HG02642 (cell line): ENCODE measurements at regions not wholly inside any gene's neighbourhood (a gene's known extent, or its start where the extent isn't known, plus 50 kb on each side); places are given as distances from the start of the nearest gene placed in this dataset.
"Not testable (repeated sequence)": the region's sequence is repeated elsewhere in the genome, so short reads cannot be mapped to it uniquely, and the experiment has no call there.

Experiments used
- ATAC-seq: cut with Tn5 transposase; IDR thresholded peaks from one replicate; pipeline ENCODE4 v1.9.1; 2021; ENCODE audit warnings: mild to moderate bottlenecking; ENCODE audit not compliant: unreplicated experiment, poor library complexity

GRCh38 chr5:126054577-126055347, 368.4 kb upstream of the GRAMD2B start:
- no peak for ATAC-seq

- no peak for ATAC-seq
These were observed 367.9 kb upstream of the GRAMD2B start for GRCh38 chr5:126055348-126055729.

- ATAC-seq, result no peak
These were observed 366.9 kb upstream of the GRAMD2B start for GRCh38 chr5:126056352-126056751.

- ATAC-seq, result no peak
These were observed 366.2 kb upstream of the GRAMD2B start for GRCh38 chr5:126056851-126057622.

- not testable (repeated sequence) for ATAC-seq
These were observed 364.8 kb upstream of the GRAMD2B start for GRCh38 chr5:126058392-126058791.

GRCh38 chr5:126062398-126063221, 360.6 kb upstream of the GRAMD2B start:
- no peak for ATAC-seq

GRCh38 chr5:126065061-126065460, 358.1 kb upstream of the GRAMD2B start:
- ATAC-seq, result no peak

GRCh38 chr5:126066836-126067235, 356.4 kb upstream of the GRAMD2B start:
- no peak for ATAC-seq

- no peak for ATAC-seq
These were observed 355.8 kb upstream of the GRAMD2B start for GRCh38 chr5:126067404-126067803.

GRCh38 chr5:126069329-126069728, 353.9 kb upstream of the GRAMD2B start:
- ATAC-seq, result no peak

- ATAC-seq, result no peak
These were observed 352.7 kb upstream of the GRAMD2B start for GRCh38 chr5:126070481-126070880.

- no peak for ATAC-seq
These were observed 348.7 kb upstream of the GRAMD2B start for GRCh38 chr5:126074538-126074937.

- no peak for ATAC-seq
These were observed 343.9 kb upstream of the GRAMD2B start for GRCh38 chr5:126079266-126079665.

- ATAC-seq, result no peak
These were observed 342.0 kb upstream of the GRAMD2B start for GRCh38 chr5:126081209-126081608.

- ATAC-seq, result no peak
These were observed 330.2 kb upstream of the GRAMD2B start for GRCh38 chr5:126093041-126093440.

GRCh38 chr5:126093718-126094117, 329.5 kb upstream of the GRAMD2B start:
- no peak for ATAC-seq

- ATAC-seq, result no peak
These were observed 328.2 kb upstream of the GRAMD2B start for GRCh38 chr5:126094991-126095390.

GRCh38 chr5:126096442-126097006, 326.7 kb upstream of the GRAMD2B start:
- ATAC-seq, result no peak

- ATAC-seq, result no peak
These were observed 325.3 kb upstream of the GRAMD2B start for GRCh38 chr5:126097876-126098275.

- no peak for ATAC-seq
These were observed 324.7 kb upstream of the GRAMD2B start for GRCh38 chr5:126098330-126099017.
